ENCODE measurements at regions not wholly inside any gene's neighbourhood (a gene's known extent, or its start where the extent isn't known, plus 50 kb on each side); places are given as distances from the start of the nearest gene placed in this dataset.

GRCh38 chr5:163623524-163623923 lies 118.1 kb downstream of the MAT2B start:
- Histone ChIP-seq H3K4me2 (ENCODE audit: low read length) (no peak overlapping the region), H3K9me2 (ENCODE audit: low read depth, low read length) (no peaks in the 10 kb centered on the region), H3K79me2 (ENCODE audit: insufficient read depth, low read length) (no peaks in the 10 kb centered on the region), H3K4me3 (ENCODE audit: low read depth, low read length, poor library complexity, severe bottlenecking) (no peak overlapping the region), H3K36me3 (ENCODE audit: insufficient read depth, low read length) (no peaks in the 10 kb centered on the region), H4K20me1 (ENCODE audit: insufficient read depth, low read length) (no peaks in the 10 kb centered on the region), H3F3A (ENCODE audit: insufficient read depth, low read length) (no peaks in the 10 kb centered on the region), H3K27ac (ENCODE audit: low read depth, low read length, poor library complexity, severe bottlenecking) (no peak overlapping the region), H2AFZ (ENCODE audit: low read length) (no peak overlapping the region), H3K4me1 (ENCODE audit: insufficient read depth, low read length, severe bottlenecking) (no peaks in the 10 kb centered on the region), H3K9me3 (ENCODE audit: low read length) (no peaks in the 10 kb centered on the region), H3K27me3 (ENCODE audit: insufficient read depth, low read length) (no peaks in the 10 kb centered on the region), H3K9ac (ENCODE audit: low read length) (no peak overlapping the region)
- TF ChIP-seq CTCF (IDR thresholded peaks at IDR 0.05; ENCODE audit: low read length): no peak
- TF ChIP-seq EZH2 (IDR thresholded peaks at IDR 0.05; ENCODE audit: borderline replicate concordance, low read length): no peak

GRCh38 chr5:163623986-163624385 lies 118.6 kb downstream of the MAT2B start:
- no peak overlapping the region for H2AFZ ChIP-seq (ENCODE audit: low read length)
- no peaks in the 10 kb centered on the region for H3K9me2 ChIP-seq (ENCODE audit: low read depth, low read length)
- H3K27me3 ChIP-seq (ENCODE audit: insufficient read depth, low read length): no peaks in the 10 kb centered on the region
- no peaks in the 10 kb centered on the region for H3K36me3 ChIP-seq (ENCODE audit: insufficient read depth, low read length)
- no peak overlapping the region for H3K9ac ChIP-seq (ENCODE audit: low read length)
- H3K4me2 ChIP-seq (ENCODE audit: low read length): no peak overlapping the region
- H3K27ac ChIP-seq (ENCODE audit: low read depth, low read length, poor library complexity, severe bottlenecking): no peak overlapping the region
- H4K20me1 ChIP-seq (ENCODE audit: insufficient read depth, low read length): no peaks in the 10 kb centered on the region
- H3K4me1 ChIP-seq (ENCODE audit: insufficient read depth, low read length, severe bottlenecking): no peaks in the 10 kb centered on the region
- H3F3A ChIP-seq (ENCODE audit: insufficient read depth, low read length): no peaks in the 10 kb centered on the region
- no peaks in the 10 kb centered on the region for H3K9me3 ChIP-seq (ENCODE audit: low read length)
- TF ChIP-seq CTCF (IDR thresholded peaks at IDR 0.05; ENCODE audit: low read length) (no peak), EZH2 (IDR thresholded peaks at IDR 0.05; ENCODE audit: borderline replicate concordance, low read length) (no peak)
- no peaks in the 10 kb centered on the region for H3K79me2 ChIP-seq (ENCODE audit: insufficient read depth, low read length)
- no peak overlapping the region for H3K4me3 ChIP-seq (ENCODE audit: low read depth, low read length, poor library complexity, severe bottlenecking)

GRCh38 chr5:163624431-163624830 lies 119.0 kb downstream of the MAT2B start:
- no peaks in the 10 kb centered on the region for H3F3A ChIP-seq (ENCODE audit: insufficient read depth, low read length)
- no peak overlapping the region for H3K4me3 ChIP-seq (ENCODE audit: low read depth, low read length, poor library complexity, severe bottlenecking)
- H4K20me1 ChIP-seq (ENCODE audit: insufficient read depth, low read length): no peaks in the 10 kb centered on the region
- H3K36me3 ChIP-seq (ENCODE audit: insufficient read depth, low read length): no peaks in the 10 kb centered on the region
- H2AFZ ChIP-seq (ENCODE audit: low read length): no peak overlapping the region
- no peak overlapping the region for H3K27ac ChIP-seq (ENCODE audit: low read depth, low read length, poor library complexity, severe bottlenecking)
- H3K4me2 ChIP-seq (ENCODE audit: low read length): no peak overlapping the region
- no peaks in the 10 kb centered on the region for H3K4me1 ChIP-seq (ENCODE audit: insufficient read depth, low read length, severe bottlenecking)
- no peaks in the 10 kb centered on the region for H3K27me3 ChIP-seq (ENCODE audit: insufficient read depth, low read length)
- no peaks in the 10 kb centered on the region for H3K9me2 ChIP-seq (ENCODE audit: low read depth, low read length)
- H3K9me3 ChIP-seq (ENCODE audit: low read length): no peaks in the 10 kb centered on the region
- no peaks in the 10 kb centered on the region for H3K79me2 ChIP-seq (ENCODE audit: insufficient read depth, low read length)
- TF ChIP-seq CTCF (IDR thresholded peaks at IDR 0.05; ENCODE audit: low read length) (no peak), EZH2 (IDR thresholded peaks at IDR 0.05; ENCODE audit: borderline replicate concordance, low read length) (no peak)
- no peak overlapping the region for H3K9ac ChIP-seq (ENCODE audit: low read length)
